PC-3 (cell line): ENCODE measurements at regions not wholly inside any gene's neighbourhood (a gene's known extent, or its start where the extent isn't known, plus 50 kb on each side); places are given as distances from the start of the nearest gene placed in this dataset.

Source experiments
- ATAC-seq: fragments of 200-7000 bp; cut with Tn5 transposase; 2 replicates; pipeline ENCODE4 v1.9.1; 2020; ENCODE audit warnings: mild to moderate bottlenecking, moderate library complexity
- BruUV-seq: library from RNA; stranded (reverse); fragments of 400-500 nt; replicated peaks from 2 replicates; lab custom pipeline; 2021; lab: Mats Ljungman, UMichigan
- CTCF ChIA-PET: fragments of 300-600 bp; sonication (Branson Sonifier 250); formaldehyde crosslinking; loops from one replicate; lab custom pipeline; 2022; ENCODE audit warnings: antibody characterized with exemption; lab: Charles Lee
- POLR2A ChIA-PET: fragments of 300-600 bp; sonication (Branson Sonifier 250); formaldehyde crosslinking; loops from one replicate; lab custom pipeline; 2022; ENCODE audit warnings: antibody characterized with exemption; ENCODE audit not compliant: unreplicated experiment; lab: Charles Lee
- DNase-seq: peaks from one replicate; pipeline ENCODE4 v3.0.0-alpha.2; 2015
- H2AFZ ChIP-seq: fragments of 300-600 bp; sonication (generic); 2 replicates; pipeline ENCODE4 v1.6.0; 2016; ENCODE audit warnings: antibody characterized with exemption, low read length
- H3F3A ChIP-seq: fragments of 300-600 bp; sonication (generic); one replicate; pipeline ENCODE4 v1.6.0; 2017; ENCODE audit warnings: antibody characterized with exemption, low read length, control low read depth, mild to moderate bottlenecking; ENCODE audit not compliant: unreplicated experiment
- H3K27ac ChIP-seq: fragments of 300-600 bp; sonication (generic); 2 replicates; pipeline ENCODE4 v1.5.1; 2016; ENCODE audit warnings: mild to moderate bottlenecking, low read length
- H3K27me3 ChIP-seq: fragments of 300-600 bp; sonication (generic); 2 replicates; pipeline ENCODE4 v1.6.1; 2016; ENCODE audit warnings: low read length, mixed read lengths
- H3K36me3 ChIP-seq: fragments of 300-600 bp; sonication (generic); 2 replicates; pipeline ENCODE4 v1.6.1; 2016; ENCODE audit warnings: low read depth, mixed run types, low read length, mixed read lengths
- H3K4me1 ChIP-seq: fragments of 300-600 bp; sonication (generic); 2 replicates; pipeline ENCODE4 v1.5.1; 2016; ENCODE audit warnings: low read length; ENCODE audit not compliant: insufficient read depth
- H3K4me2 ChIP-seq: fragments of 300-600 bp; sonication (generic); 2 replicates; pipeline ENCODE4 v1.6.0; 2016; ENCODE audit warnings: low read length
- H3K4me3 ChIP-seq: fragments of 300-600 bp; sonication (generic); 2 replicates; pipeline ENCODE4 v1.5.1; 2016; ENCODE audit warnings: mild to moderate bottlenecking, low read length, mixed read lengths
- H3K79me2 ChIP-seq: fragments of 300-600 bp; sonication (generic); 2 replicates; pipeline ENCODE4 v1.6.1; 2017; ENCODE audit warnings: low read length, mixed read lengths
- H3K9ac ChIP-seq: fragments of 300-600 bp; sonication (generic); 2 replicates; pipeline ENCODE4 v1.6.0; 2016; ENCODE audit warnings: mild to moderate bottlenecking, low read length
- H3K9me2 ChIP-seq: fragments of 300-600 bp; sonication (generic); replicated peaks from 2 replicates; pipeline ENCODE4 v1.6.1; 2016; ENCODE audit warnings: mixed run types, low read length, mixed read lengths
- H3K9me3 ChIP-seq: fragments of 300-600 bp; sonication (generic); 2 replicates; pipeline ENCODE4 v1.6.1; 2016; ENCODE audit warnings: low read length, mixed read lengths
- H4K20me1 ChIP-seq: fragments of 300-600 bp; sonication (generic); 2 replicates; pipeline ENCODE4 v1.6.1; 2016; ENCODE audit warnings: low read length, mixed read lengths
- EZH2 ChIP-seq: fragments of 300-600 bp; sonication (generic); IDR thresholded peaks from one replicate; pipeline ENCODE4 v1.6.1; 2017; ENCODE audit warnings: antibody characterized with exemption, mild to moderate bottlenecking, low read length; ENCODE audit not compliant: unreplicated experiment
- EZH2phosphoT487 ChIP-seq: fragments of 300-600 bp; sonication (generic); IDR thresholded peaks from 2 replicates; pipeline ENCODE4 v1.6.1; 2018; ENCODE audit warnings: mild to moderate bottlenecking, antibody characterized with exemption, low read length, borderline replicate concordance
- intact Hi-C: fragments of 100-400 bp; cut with micrococcal nuclease; formaldehyde crosslinking; loops from 2 replicates; pipeline ENCODE4 v1.9.0; 2023
- TF ChIP-seq, protein P1 (sequence below): fragments of 300-600 bp; sonication (generic); conservative IDR thresholded peaks from 2 replicates; pipeline ENCODE4 v1.5.1; 2017; ENCODE audit warnings: antibody characterized with exemption, low read depth, mild to moderate bottlenecking, low read length

- no TSS peak for BruUV-seq
- Histone ChIP-seq H4K20me1 (no peaks in the 10 kb centered on the region), H3F3A (no peaks in the 10 kb centered on the region), H2AFZ (no peak overlapping the region), H3K4me1 (no peaks in the 10 kb centered on the region), H3K9me2 (no peaks in the 10 kb centered on the region), H3K79me2 (no peaks in the 10 kb centered on the region), H3K9me3 (no peaks in the 10 kb centered on the region), H3K4me2 (no peak overlapping the region), H3K9ac (no peak overlapping the region), H3K27ac (no peak overlapping the region), H3K4me3 (no peak overlapping the region), H3K27me3 (peaks cover 21% of the 10 kb centered on the region), H3K36me3 (no peaks in the 10 kb centered on the region)
- ATAC-seq (no peak), DNase-seq (no peak)
- no peak for TF ChIP-seq EZH2
- TF ChIP-seq, protein P1, sequence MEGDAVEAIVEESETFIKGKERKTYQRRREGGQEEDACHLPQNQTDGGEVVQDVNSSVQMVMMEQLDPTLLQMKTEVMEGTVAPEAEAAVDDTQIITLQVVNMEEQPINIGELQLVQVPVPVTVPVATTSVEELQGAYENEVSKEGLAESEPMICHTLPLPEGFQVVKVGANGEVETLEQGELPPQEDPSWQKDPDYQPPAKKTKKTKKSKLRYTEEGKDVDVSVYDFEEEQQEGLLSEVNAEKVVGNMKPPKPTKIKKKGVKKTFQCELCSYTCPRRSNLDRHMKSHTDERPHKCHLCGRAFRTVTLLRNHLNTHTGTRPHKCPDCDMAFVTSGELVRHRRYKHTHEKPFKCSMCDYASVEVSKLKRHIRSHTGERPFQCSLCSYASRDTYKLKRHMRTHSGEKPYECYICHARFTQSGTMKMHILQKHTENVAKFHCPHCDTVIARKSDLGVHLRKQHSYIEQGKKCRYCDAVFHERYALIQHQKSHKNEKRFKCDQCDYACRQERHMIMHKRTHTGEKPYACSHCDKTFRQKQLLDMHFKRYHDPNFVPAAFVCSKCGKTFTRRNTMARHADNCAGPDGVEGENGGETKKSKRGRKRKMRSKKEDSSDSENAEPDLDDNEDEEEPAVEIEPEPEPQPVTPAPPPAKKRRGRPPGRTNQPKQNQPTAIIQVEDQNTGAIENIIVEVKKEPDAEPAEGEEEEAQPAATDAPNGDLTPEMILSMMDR, result no peak
- TF ChIP-seq EZH2phosphoT487, result no peak
- ChIA-PET CTCF (no interaction called here), POLR2A (no interaction called here)
- intact Hi-C loops, result no loop called here
Measured at GRCh38 chr10:111138544-111138943, 61.7 kb downstream of the ADRA2A start.

DNA sequence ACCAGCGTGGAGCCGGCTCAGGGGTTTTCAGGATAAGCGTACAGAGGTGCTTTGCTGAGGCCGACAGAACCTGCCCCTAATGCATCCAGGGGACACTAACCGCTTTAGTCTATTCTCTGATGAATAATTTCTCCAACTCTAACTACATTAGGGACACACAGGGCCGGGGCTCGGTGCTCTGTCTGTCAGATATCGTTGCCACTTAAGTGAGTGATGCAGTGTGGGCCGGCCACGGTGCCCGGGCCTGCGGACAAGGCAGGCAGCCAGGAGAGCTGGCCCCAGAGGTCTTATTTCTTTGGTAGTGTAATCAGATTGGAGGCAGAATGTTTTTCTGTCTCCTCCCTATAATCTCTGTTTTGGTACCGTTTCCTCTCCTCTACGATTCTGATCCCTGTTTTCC is 62.7 kb downstream of the ADRA2A start:
- no peak overlapping the region for H2AFZ ChIP-seq
- no peaks in the 10 kb centered on the region for H3K9me2 ChIP-seq
- no peak overlapping the region for H3K4me2 ChIP-seq
- ChIA-PET POLR2A (no interaction called here), CTCF (no interaction called here)
- no peaks in the 10 kb centered on the region for H3K9me3 ChIP-seq
- ATAC-seq (no peak), DNase-seq (no peak)
- H3F3A ChIP-seq, result no peaks in the 10 kb centered on the region
- no peaks in the 10 kb centered on the region for H3K4me1 ChIP-seq
- H3K79me2 ChIP-seq, result no peaks in the 10 kb centered on the region
- H4K20me1 ChIP-seq, result no peaks in the 10 kb centered on the region
- H3K27ac ChIP-seq, result no peak overlapping the region
- BruUV-seq, result no TSS peak
- intact Hi-C loops, result no loop called here
- H3K4me3 ChIP-seq, result no peak overlapping the region
- H3K36me3 ChIP-seq, result no peaks in the 10 kb centered on the region
- TF ChIP-seq, protein P1, result no peak
- TF ChIP-seq EZH2phosphoT487 (no peak), EZH2 (no peak)
- H3K9ac ChIP-seq, result no peak overlapping the region
- peaks cover 21% of the 10 kb centered on the region for H3K27me3 ChIP-seq

- Histone ChIP-seq H3K9me2 (no peaks in the 10 kb centered on the region), H3K79me2 (no peaks in the 10 kb centered on the region), H3K9me3 (no peaks in the 10 kb centered on the region), H3K4me3 (no peak overlapping the region), H3K36me3 (no peaks in the 10 kb centered on the region), H3K27me3 (peaks cover 24% of the 10 kb centered on the region), H3K4me2 (no peak overlapping the region), H2AFZ (no peak overlapping the region), H3K27ac (no peak overlapping the region), H3K4me1 (no peaks in the 10 kb centered on the region), H3K9ac (no peak overlapping the region), H3F3A (no peaks in the 10 kb centered on the region), H4K20me1 (no peaks in the 10 kb centered on the region)
- DNase-seq (no peak), ATAC-seq (no peak)
- POLR2A ChIA-PET, result no interaction called here
- TF ChIP-seq, protein P1, result no peak
- TF ChIP-seq EZH2 (no peak), EZH2phosphoT487 (no peak)
- BruUV-seq, result no TSS peak
- CTCF ChIA-PET, result no interaction called here
- intact Hi-C loops, result no loop called here
Measured at GRCh38 chr10:111142092-111142768, 65.4 kb downstream of the ADRA2A start.
